PC-9 (cell line): ENCODE measurements at regions not wholly inside any gene's neighbourhood (a gene's known extent, or its start where the extent isn't known, plus 50 kb on each side); places are given as distances from the start of the nearest gene placed in this dataset.

ENCODE experiments used
- BruUV-seq: library from RNA; stranded (reverse); fragments of 400-500 nt; replicated peaks from 2 replicates; lab custom pipeline; 2021; lab: Mats Ljungman, UMichigan
- CTCF ChIA-PET: fragments of 300-600 bp; sonication (Branson Sonifier 250); formaldehyde crosslinking; loops from one replicate; lab custom pipeline; 2022; ENCODE audit warnings: antibody characterized with exemption; lab: Charles Lee
- POLR2A ChIA-PET: fragments of 300-600 bp; sonication (Branson Sonifier 250); formaldehyde crosslinking; loops from one replicate; lab custom pipeline; 2022; ENCODE audit warnings: antibody characterized with exemption; ENCODE audit not compliant: unreplicated experiment; lab: Charles Lee
- DNase-seq, 2 experiments: peaks; one replicate each; pipeline versions ENCODE4 v3.0.0 to v3.0.0-alpha.2; 2015 to 2022; ENCODE audit warnings: mixed read lengths in 1 of 2
- H2AFZ ChIP-seq: fragments of 200-600 bp; sonication (generic); 2 replicates; pipeline ENCODE4 v1.8.1; 2017; ENCODE audit warnings: antibody characterized with exemption
- H3F3A ChIP-seq: fragments of 200-600 bp; sonication (generic); 2 replicates; pipeline ENCODE4 v1.8.1; 2017; ENCODE audit warnings: antibody characterized with exemption, mild to moderate bottlenecking, low read depth; ENCODE audit not compliant: insufficient read depth
- H3K27ac ChIP-seq: fragments of 200-600 bp; sonication (generic); 2 replicates; pipeline ENCODE4 v1.6.1; 2016; ENCODE audit warnings: mixed run types
- H3K27me3 ChIP-seq: fragments of 200-600 bp; sonication (generic); 2 replicates; pipeline ENCODE4 v1.6.1; 2016; ENCODE audit warnings: low read depth, mixed run types; ENCODE audit not compliant: insufficient read depth
- H3K36me3 ChIP-seq: fragments of 200-600 bp; sonication (generic); 2 replicates; pipeline ENCODE4 v1.6.1; 2016; ENCODE audit warnings: low read depth, mixed run types
- H3K4me1 ChIP-seq: fragments of 200-600 bp; sonication (generic); replicated peaks from 2 replicates; pipeline ENCODE4 v1.6.1; 2016; ENCODE audit warnings: mixed run types; ENCODE audit not compliant: insufficient read depth
- H3K4me2 ChIP-seq: fragments of 200-600 bp; sonication (generic); 2 replicates; pipeline ENCODE4 v1.6.1; 2017; ENCODE audit warnings: mixed run types
- H3K4me3 ChIP-seq: fragments of 200-600 bp; sonication (generic); 2 replicates; pipeline ENCODE4 v1.6.1; 2016; ENCODE audit warnings: mixed run types
- H3K79me2 ChIP-seq: fragments of 200-600 bp; sonication (generic); 2 replicates; pipeline ENCODE4 v1.6.1; 2017; ENCODE audit warnings: low read depth, mixed run types
- H3K9me2 ChIP-seq: fragments of 200-600 bp; sonication (generic); 2 replicates; pipeline ENCODE4 v1.8.1; 2017; ENCODE audit warnings: mild to moderate bottlenecking; ENCODE audit not compliant: insufficient read depth
- H3K9me3 ChIP-seq: fragments of 200-600 bp; sonication (generic); 2 replicates; pipeline ENCODE4 v1.8.1; 2016; ENCODE audit warnings: low read depth; ENCODE audit not compliant: insufficient read depth
- H4K20me1 ChIP-seq: fragments of 200-600 bp; sonication (generic); 2 replicates; pipeline ENCODE4 v1.8.1; 2017; ENCODE audit not compliant: insufficient read depth
- CTCF ChIP-seq: fragments of 200-600 bp; sonication (generic); conservative IDR thresholded peaks from 2 replicates; pipeline ENCODE4 v1.6.1; 2017; ENCODE audit warnings: mixed run types, antibody characterized with exemption, mild to moderate bottlenecking, moderate library complexity
- EZH2 ChIP-seq: fragments of 200-600 bp; sonication (generic); IDR thresholded peaks from 2 replicates; pipeline ENCODE4 v1.8.0; 2017; ENCODE audit warnings: antibody characterized with exemption, low read depth
- intact Hi-C: fragments of 100-400 bp; cut with micrococcal nuclease; formaldehyde crosslinking; loops from one replicate; pipeline ENCODE4 v1.10.0; 2022; ENCODE audit not compliant: unreplicated experiment

GRCh38 chr6:27679308-27679963 is 206.5 kb upstream of the ZNF184 start:
- intact Hi-C loops: no loop called here
- Histone ChIP-seq H3K4me3 (no peak overlapping the region), H3K4me1 (no peaks in the 10 kb centered on the region), H4K20me1 (no peaks in the 10 kb centered on the region), H3K9me3 (no peaks in the 10 kb centered on the region; the same call in 1 of the 2 replicates), H3K27ac (no peak overlapping the region), H2AFZ (no peak overlapping the region), H3K4me2 (no peak overlapping the region), H3F3A (peaks cover 14% of the 10 kb centered on the region; the same call in 1 of the 2 replicates), H3K36me3 (no peaks in the 10 kb centered on the region), H3K9me2 (no peaks in the 10 kb centered on the region), H3K79me2 (no peaks in the 10 kb centered on the region), H3K27me3 (no peaks in the 10 kb centered on the region)
- no TSS peak for BruUV-seq
- no peak for TF ChIP-seq EZH2
- no peak for TF ChIP-seq CTCF
- DNase-seq: no peak
- POLR2A ChIA-PET: interaction anchor here (0.6 kb wide), 1 partner anchor 41 kb away, joined by 3 read pairs; no protein-coding TSS in a partner anchor
- CTCF ChIA-PET: no interaction called here

- Histone ChIP-seq H3K9me3 (no peaks in the 10 kb centered on the region; the same call in 1 of the 2 replicates), H3K4me3 (no peak overlapping the region), H3K79me2 (no peaks in the 10 kb centered on the region), H3K36me3 (no peaks in the 10 kb centered on the region), H3K4me2 (no peak overlapping the region), H3K4me1 (no peaks in the 10 kb centered on the region), H3K27me3 (no peaks in the 10 kb centered on the region), H3K27ac (no peak overlapping the region), H2AFZ (no peak overlapping the region), H3K9me2 (no peaks in the 10 kb centered on the region), H4K20me1 (no peaks in the 10 kb centered on the region), H3F3A (peaks cover 11% of the 10 kb centered on the region; the same call in 1 of the 2 replicates)
- ChIA-PET CTCF (interaction anchor here (0.6 kb wide), 1 partner anchor 68 kb away, joined by 3 read pairs; no protein-coding TSS in a partner anchor), POLR2A (interaction anchor here (0.9 kb wide), 1 partner anchor 13 kb away, joined by 6 read pairs; no protein-coding TSS in a partner anchor)
- TF ChIP-seq EZH2 (no peak), CTCF (no peak)
- no TSS peak for BruUV-seq
- intact Hi-C loops: no loop called here
- DNase-seq: no peak
Observed at GRCh38 chr6:27678469-27678868, 205.6 kb upstream of the ZNF184 start.

GRCh38 chr6:27674882-27675281 is 202.0 kb upstream of the ZNF184 start:
- ChIA-PET CTCF (interaction anchor here (0.7 kb wide), 1 partner anchor 1005 kb away, joined by 4 read pairs; no protein-coding TSS in a partner anchor), POLR2A (no interaction called here)
- Histone ChIP-seq H3K4me3 (no peak overlapping the region), H3K27ac (no peak overlapping the region), H3K36me3 (no peaks in the 10 kb centered on the region), H4K20me1 (no peaks in the 10 kb centered on the region), H3K9me3 (no peaks in the 10 kb centered on the region), H3K9me2 (no peaks in the 10 kb centered on the region), H3K4me2 (no peak overlapping the region), H3F3A (peaks cover 39% of the 10 kb centered on the region), H3K27me3 (no peaks in the 10 kb centered on the region), H2AFZ (no peak overlapping the region), H3K79me2 (no peaks in the 10 kb centered on the region), H3K4me1 (peaks cover 18% of the 10 kb centered on the region)
- DNase-seq: no peak
- TF ChIP-seq EZH2 (no peak), CTCF (no peak)
- intact Hi-C loops: loop anchor here (5.0 kb wide), 4 partner anchors 58 to 498 kb away; partner anchors contain the start of gene ZNF184
- no TSS peak for BruUV-seq
